Panc1 (cell line): ENCODE measurements at regions not wholly inside any gene's neighbourhood (a gene's known extent, or its start where the extent isn't known, plus 50 kb on each side); places are given as distances from the start of the nearest gene placed in this dataset.
A peak's percentile ranks its signal among the peaks of the same experiment; 100 is the strongest.

Source experiments
- ATAC-seq: fragments of 200-7000 bp; cut with Tn5 transposase; 2 replicates; pipeline ENCODE4 v1.9.1; 2020; ENCODE audit warnings: mild to moderate bottlenecking, moderate library complexity
- BruUV-seq: library from RNA; stranded (reverse); fragments of 400-500 nt; replicated peaks from 2 replicates; lab custom pipeline; 2021; lab: Mats Ljungman, UMichigan
- CTCF ChIA-PET: fragments of 300-600 bp; sonication (Branson Sonifier 250); formaldehyde crosslinking; loops from one replicate; lab custom pipeline; 2022; ENCODE audit warnings: antibody characterized with exemption; lab: Charles Lee
- POLR2A ChIA-PET: fragments of 300-600 bp; sonication (Branson Sonifier 250); formaldehyde crosslinking; loops from one replicate; lab custom pipeline; 2022; ENCODE audit warnings: antibody characterized with exemption; lab: Charles Lee
- DNase-seq: peaks from one replicate; pipeline ENCODE4 v3.0.0-alpha.2; 2010; ENCODE audit warnings: low read depth, low spot score
- H3K27ac ChIP-seq: 2 replicates; pipeline ENCODE4 v1.5.1; 2011; ENCODE audit warnings: mild to moderate bottlenecking, low read length, inconsistent platforms
- H3K27me3 ChIP-seq: fragments of 200-500 bp; sonication (Bioruptor generic); 2 replicates; pipeline ENCODE4 v1.6.0; 2014; ENCODE audit warnings: low read length, inconsistent platforms; ENCODE audit not compliant: control insufficient read depth, insufficient read depth
- H3K36me3 ChIP-seq: fragments of 200-500 bp; sonication (Bioruptor generic); 2 replicates; pipeline ENCODE4 v1.5.1; 2014; ENCODE audit warnings: inconsistent platforms, mild to moderate bottlenecking, low read length, moderate library complexity; ENCODE audit not compliant: control insufficient read depth, insufficient read depth
- H3K4me1 ChIP-seq: 2 replicates; pipeline ENCODE4 v1.5.1; 2011; ENCODE audit warnings: inconsistent platforms, mild to moderate bottlenecking, low read length, moderate library complexity; ENCODE audit not compliant: control insufficient read depth, insufficient read depth
- H3K4me3 ChIP-seq, 2 experiments: 2 replicates each; pipeline ENCODE4 v1.5.1; 2011 to 2012; ENCODE audit warnings: low read depth in 2 of 2, low read length in 2 of 2, mild to moderate bottlenecking in 2 of 2, inconsistent platforms in 1 of 2, moderate library complexity in 1 of 2
- H3K9me3 ChIP-seq: fragments of 200-500 bp; sonication (Bioruptor generic); 2 replicates; pipeline ENCODE4 v1.5.1; 2014; ENCODE audit warnings: low read depth, mild to moderate bottlenecking, inconsistent platforms, low read length, moderate library complexity; ENCODE audit not compliant: control insufficient read depth, insufficient read depth
- CTCF ChIP-seq: fragments of 450-650 bp; IDR thresholded peaks from 2 replicates; pipeline ENCODE4 v1.5.1; 2017; ENCODE audit warnings: mild to moderate bottlenecking
- POLR2AphosphoS5 ChIP-seq: IDR thresholded peaks from 2 replicates; pipeline ENCODE4 v1.6.1; 2012; ENCODE audit warnings: mild to moderate bottlenecking, low read depth, low read length, moderate library complexity
- REST ChIP-seq, 2 experiments: IDR thresholded peaks; 2 replicates each; pipeline ENCODE4 v1.6.1; 2011 to 2012; ENCODE audit warnings: low read depth in 2 of 2, control low read depth in 1 of 2, low read length in 1 of 2, mild to moderate bottlenecking in 1 of 2, moderate library complexity in 1 of 2; ENCODE audit not compliant: insufficient read depth in 1 of 2
- SIN3A ChIP-seq: IDR thresholded peaks from 2 replicates; pipeline ENCODE4 v1.6.1; 2012; ENCODE audit warnings: low read depth, mild to moderate bottlenecking, low read length, moderate library complexity, borderline replicate concordance; ENCODE audit not compliant: insufficient read depth
- TCF7L2 ChIP-seq: IDR thresholded peaks from 2 replicates; pipeline ENCODE4 v1.6.1; 2011; ENCODE audit warnings: mild to moderate bottlenecking, low read depth, low read length, inconsistent platforms
- in situ Hi-C: cut with HindIII; loops from 2 replicates; pipeline ENCODE4 v1.10.0; 2016; ENCODE audit warnings: low sequenced_read_pairs, low pct_unique_long_range_greater_than_20kb
- intact Hi-C: fragments of 100-400 bp; cut with micrococcal nuclease; formaldehyde crosslinking; loops from one replicate; pipeline ENCODE4 v1.10.0; 2022; ENCODE audit not compliant: unreplicated experiment

- intact Hi-C loops = loop anchor here (1.0 kb wide), 1 partner anchor 201 kb away; no protein-coding TSS in a partner anchor
- DNase-seq (peak; percentile 48), ATAC-seq (peak; percentile 76)
- in situ Hi-C loops = no loop called here
- Histone ChIP-seq H3K4me3 (no peak overlapping the region), H3K27ac (no peak overlapping the region), H3K27me3 (peaks cover under 1% of the 10 kb centered on the region), H3K4me1 (no peaks in the 10 kb centered on the region), H3K9me3 (no peaks in the 10 kb centered on the region), H3K36me3 (no peaks in the 10 kb centered on the region)
- TF ChIP-seq TCF7L2 (no peak), CTCF (peak; percentile 88)
- no TSS peak for BruUV-seq
- ChIA-PET CTCF (interaction anchor here (0.5 to 2.5 kb wide), 11 partner anchors 9 to 831 kb away, joined by 3 to 21 read pairs (median 3); no protein-coding TSS in a partner anchor), POLR2A (no interaction called here)
Measured at GRCh38 chr5:42057254-42057690, 132.2 kb downstream of the FBXO4 start.

- intact Hi-C loops = no loop called here
Measured at GRCh38 chr5:42059291-42059690, 134.2 kb downstream of the FBXO4 start.

More at GRCh38 chr5:42059291-42059690, 134.2 kb downstream of the FBXO4 start:
- H3K27ac ChIP-seq = no peak overlapping the region
- POLR2A ChIA-PET = no interaction called here
- no peaks in the 10 kb centered on the region for H3K36me3 ChIP-seq
- H3K4me3 ChIP-seq = no peak overlapping the region
- H3K4me1 ChIP-seq = no peaks in the 10 kb centered on the region
- CTCF ChIA-PET = no interaction called here
- in situ Hi-C loops = no loop called here
- TF ChIP-seq SIN3A (no peak), REST (IDR thresholded peaks at IDR 0.05; ENCODE audit: insufficient read depth in 1 of 2, low read depth in 2 of 2, low read length in 1 of 2) (no peak), CTCF (no peak), POLR2AphosphoS5 (no peak), TCF7L2 (no peak)
- DNase-seq (no peak), ATAC-seq (no peak)
- no peaks in the 10 kb centered on the region for H3K9me3 ChIP-seq
- no TSS peak for BruUV-seq
- no peaks in the 10 kb centered on the region; the same call in 1 of the 2 replicates for H3K27me3 ChIP-seq
